CMK (cell line): ENCODE measurements at regions not wholly inside any gene's neighbourhood (a gene's known extent, or its start where the extent isn't known, plus 50 kb on each side); places are given as distances from the start of the nearest gene placed in this dataset.

ENCODE experiments used
- DNase-seq: peaks from one replicate; pipeline ENCODE4 v3.0.0-alpha.2; 2010; ENCODE audit warnings: low read depth

DNA sequence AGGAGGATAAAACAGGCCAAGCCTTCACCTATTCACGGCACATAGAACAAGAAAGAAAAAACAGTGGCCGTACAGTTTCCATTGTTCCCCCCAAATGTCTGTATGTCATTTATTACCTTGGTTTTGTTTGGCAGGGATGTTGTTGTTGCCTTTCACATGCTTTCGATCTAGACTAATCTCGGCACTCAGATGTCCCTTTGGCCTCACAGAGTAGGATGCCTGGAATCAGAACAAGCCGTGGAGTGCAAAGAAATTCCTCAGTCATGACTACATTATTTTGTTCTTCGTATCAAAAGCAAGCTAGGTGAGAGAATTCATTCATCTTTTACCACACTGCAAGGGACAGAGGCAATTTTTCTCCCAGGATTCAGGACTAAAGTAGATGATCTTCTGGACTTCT lies 106.9 kb downstream of the SMIM20 start:
- DNase-seq: no peak

DNA sequence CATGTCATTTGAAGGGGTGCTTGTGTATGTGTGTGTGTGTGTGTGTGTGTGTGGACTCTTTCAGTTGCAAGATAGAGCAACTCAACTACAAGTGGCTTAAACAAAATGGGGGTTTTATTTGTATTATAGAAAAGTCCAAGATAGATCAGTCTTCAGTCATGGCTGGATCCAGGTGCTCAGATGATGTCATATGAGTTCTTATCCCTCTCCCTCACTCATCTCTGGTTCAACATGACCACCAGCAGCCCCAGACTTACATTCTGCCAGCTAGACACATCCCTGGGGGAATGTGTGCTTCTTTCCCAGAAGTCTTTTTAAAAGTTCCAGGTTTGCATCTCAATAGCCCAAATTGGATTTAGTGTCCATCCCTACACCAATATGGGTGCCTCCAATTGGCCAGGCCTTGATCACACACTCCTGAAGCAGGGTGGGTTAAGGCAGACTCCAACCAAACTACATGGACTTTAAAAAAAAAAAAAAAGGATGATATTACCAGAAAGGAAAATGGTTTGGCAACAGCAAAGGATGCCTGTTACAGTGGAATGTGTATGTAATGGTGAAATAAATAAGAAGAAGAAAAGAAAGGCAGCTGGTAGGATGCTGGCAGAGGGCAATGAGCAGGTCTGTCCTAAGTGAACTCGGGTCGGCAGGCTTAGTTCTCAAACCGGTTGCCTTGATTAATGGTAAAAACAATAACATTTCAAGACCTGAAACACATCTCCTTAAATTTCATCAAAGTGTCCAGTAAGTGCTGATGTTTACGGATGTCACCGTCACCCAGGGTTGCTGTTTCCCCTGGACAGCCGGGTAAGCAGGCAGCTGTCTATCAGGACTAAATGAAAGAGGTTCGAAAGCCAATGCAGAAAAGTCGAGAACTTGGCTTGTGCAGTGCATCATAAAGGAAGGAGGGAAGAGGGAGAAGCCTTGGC lies 107.7 kb downstream of the SMIM20 start:
- DNase-seq: no peak

DNA sequence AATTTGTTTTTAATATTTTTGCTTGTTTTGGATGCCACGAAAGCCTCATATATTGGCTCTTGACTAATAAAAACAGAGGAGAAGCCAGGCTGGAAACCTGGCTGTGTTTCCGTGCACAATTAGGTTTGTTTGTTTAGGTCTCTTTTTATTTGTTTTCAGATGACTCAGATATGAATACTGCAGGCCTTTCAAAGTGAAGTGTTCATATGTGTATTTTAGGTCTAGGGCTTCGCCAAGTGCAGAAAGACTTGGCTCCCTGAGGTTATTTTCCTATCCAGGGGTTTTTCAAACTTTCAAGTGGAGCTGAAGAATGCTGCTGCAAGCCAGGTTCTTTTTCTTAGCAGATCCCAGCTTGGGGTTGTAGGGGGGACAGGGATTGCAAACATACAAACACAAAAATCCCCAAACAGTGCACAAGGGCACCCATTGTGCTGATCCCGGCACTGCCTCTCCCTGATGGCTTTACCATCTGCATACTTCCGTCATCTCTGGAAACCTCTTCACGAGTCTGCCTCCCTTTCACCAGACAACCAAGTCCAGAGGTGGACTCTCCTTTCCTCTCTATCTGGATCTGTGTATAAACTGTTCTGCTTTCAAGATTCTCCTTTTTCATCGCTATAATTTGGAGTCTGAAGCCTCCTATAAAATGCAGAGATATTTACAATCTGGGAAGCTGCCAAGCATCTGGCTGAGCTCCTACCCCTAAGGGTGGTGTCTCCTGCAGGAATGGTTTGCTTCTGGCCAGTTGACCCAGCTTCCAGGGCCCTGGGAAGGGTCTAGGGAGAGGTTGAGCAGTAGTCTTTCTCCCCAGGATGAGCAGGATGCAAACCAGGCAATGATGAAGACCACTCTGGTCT lies 108.6 kb downstream of the SMIM20 start:
- DNase-seq: no peak

DNA sequence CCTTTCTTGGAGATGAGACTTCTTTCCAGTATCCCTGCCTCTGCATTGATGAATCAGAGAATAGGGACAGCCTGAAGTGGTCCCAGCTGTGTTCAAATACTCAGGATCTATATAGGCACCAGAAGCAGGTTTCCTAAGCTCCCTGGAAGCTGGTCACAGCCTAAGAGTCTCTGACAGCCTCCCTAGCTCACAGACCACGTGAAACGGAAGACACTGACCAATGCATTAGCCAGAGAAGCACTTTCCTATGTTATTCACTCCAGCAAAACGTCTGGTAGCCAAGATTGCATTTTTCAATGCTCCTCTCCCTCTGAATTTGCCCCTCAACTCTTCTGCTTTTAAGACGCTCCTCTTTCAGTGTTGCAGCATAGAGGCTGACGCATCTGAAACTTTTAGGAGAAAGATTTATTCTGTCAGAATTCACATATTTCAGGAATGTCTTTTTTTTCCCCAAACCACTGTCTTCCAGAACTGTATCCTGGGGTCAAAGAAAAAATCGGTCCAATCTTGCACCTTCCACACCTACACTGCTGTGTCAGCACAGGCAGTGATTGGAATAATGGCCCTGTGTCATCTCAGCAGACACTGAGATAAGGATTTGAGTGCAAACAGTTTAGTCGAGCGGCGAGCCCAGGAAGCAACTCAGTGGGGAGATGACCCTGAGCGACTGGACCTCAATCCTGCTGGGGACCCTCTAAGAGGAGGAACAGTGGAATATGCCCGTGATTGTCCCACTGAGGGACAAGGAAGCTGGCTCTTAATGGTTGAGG lies 109.4 kb downstream of the SMIM20 start:
- no peak for DNase-seq

DNA sequence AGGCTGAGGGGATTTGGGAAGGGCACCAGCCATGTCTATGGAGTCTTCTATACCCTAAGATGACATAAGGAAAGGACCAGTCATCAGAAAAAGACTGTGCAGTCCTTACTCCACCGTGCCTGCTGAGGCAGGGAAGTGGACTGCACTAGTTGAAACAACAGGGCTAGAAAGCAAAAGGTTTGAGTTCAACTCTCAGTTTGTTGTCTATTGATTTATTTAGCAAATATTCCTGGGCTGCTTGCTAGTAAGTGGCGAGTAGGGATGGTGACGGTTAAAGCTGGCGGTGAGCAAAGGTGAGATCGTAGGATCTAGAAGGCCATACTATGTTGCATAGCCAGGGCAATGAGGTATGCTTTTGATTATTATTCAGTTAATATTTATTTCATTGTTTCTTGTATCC lies 110.1 kb downstream of the SMIM20 start:
- no peak for DNase-seq

DNA sequence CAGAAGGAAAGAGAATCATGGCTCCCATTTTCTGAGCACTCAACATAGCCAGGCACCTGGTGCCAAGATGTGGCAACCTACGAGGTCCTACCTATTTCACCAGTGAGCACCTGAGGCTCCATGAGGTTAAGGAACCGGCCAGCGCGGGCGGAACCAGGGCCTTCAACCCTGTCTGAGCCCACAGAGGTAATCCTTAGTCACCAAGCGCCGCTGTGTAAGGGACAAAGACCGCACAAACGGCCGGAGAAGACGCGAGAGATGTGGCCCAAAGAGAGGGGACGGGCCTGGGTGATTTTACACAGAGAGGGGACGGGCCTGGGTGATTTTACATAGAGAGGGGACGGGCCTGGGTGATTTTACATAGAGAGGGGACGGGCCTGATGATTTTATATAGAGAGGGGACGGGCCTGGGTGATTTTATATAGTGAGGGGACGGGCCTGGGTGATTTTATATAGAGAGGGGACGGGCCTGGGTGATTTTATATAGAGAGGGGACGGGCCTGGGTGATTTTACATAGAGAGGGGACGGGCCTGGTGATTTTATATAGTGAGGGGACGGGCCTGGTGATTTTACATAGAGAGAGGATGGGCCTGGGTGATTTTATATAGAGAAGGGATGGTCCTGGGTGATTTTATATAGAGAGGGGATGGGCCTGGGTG lies 114.2 kb downstream of the SMIM20 start:
- DNase-seq: no peak

DNA sequence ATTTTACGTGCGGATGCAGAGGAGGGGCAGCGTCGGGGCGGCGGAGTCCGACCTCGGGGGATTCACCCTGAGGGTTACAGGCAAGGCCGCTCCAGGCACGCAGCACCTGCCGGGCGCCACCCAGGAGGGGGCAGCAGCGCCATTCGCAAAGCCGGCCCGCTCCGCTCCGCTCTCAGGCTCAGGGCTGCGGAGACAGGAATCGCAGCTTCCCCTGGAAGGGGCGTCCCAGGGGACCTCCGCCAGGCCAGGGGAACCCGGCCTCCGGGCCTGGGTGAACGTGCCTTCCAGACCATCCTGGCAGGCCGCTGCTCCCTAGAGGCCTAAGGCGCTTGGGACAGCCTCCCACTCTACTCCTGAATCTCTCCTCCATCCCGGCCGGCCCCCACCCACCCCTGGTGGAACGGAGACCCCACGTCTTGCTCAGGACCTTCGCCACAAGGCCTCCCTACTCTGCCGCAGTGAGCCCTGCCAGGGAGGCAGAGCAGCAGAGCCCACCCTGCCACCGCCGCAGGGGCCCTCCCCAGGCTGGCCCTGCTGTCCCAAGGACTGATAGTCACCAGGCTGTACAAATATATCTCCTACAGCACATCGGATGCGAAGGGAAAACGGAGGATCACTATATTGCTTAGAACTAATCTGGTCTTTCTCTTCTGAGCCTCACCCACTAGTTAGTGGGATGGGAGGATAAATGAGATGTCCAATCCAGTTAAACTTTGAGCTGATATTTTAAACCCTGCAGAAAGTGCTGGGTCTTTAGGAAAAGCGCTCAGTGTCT lies 115.0 kb downstream of the SMIM20 start:
- no peak for DNase-seq

DNA sequence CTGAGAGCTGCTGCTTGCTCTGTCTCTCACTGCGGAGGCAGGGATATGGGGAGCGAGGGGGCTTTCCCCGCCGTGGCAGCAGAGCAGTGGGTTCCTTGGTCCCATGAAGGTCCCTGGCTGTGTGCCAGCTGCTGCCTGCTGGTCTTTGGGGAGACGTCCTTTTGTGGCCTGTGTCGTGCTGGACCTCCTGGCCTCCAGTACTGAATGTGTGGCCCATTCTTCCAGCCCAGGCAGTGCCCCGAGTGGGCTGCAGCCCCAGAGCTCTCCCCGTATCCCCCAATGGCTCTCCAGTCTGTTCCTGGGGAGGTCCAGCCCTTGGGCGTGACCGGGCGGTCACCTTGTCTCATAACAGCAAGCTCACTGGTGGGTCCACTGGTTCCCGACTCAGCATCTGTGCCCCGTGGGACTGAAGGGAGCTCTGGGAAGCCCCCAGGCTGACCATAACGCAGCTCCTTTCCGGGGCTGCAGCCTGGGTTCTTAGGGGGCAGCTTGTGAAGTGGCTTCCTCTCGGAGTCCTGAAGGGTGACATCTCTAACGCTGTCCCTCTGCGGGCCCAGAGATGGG lies 115.6 kb downstream of the SMIM20 start:
- no peak for DNase-seq

DNA sequence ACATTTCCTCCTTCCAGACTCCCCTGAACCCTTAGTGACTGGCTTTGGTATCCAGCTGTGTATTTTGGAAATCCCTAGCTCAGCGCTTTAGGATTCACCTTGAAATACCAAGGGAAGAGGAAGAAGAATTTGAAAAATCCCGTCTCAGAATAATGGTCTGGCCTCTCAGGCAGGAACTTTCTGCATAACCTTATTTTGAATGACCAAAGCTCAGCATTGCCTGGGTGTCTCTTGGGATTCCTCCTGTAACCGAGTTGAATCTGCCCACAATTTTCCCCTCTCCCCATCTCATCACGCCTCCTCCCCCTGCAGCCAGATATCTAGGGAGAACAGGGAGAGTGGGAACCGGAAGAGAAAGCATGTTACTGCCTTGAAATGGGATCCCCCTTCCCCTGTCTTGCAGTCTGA lies 116.2 kb downstream of the SMIM20 start:
- no peak for DNase-seq

DNA sequence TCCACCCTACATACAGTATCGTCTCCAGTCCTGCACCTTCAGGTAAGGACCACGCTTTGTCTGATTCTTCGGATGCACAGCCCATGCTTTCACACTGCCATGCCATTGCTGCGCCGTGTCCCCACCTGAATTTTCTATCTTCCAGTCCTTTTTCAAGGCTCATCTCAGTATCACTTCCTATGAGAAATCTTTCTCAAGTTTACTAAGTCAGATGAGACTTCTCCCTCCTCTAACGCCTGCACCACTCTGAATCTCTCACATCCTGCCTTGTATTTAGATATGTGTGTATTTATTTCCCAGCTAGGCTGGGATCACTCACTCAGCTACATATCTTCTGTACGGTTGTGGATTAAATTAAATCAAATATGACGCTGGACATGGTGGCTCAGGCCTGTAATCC lies 116.8 kb downstream of the SMIM20 start:
- no peak for DNase-seq

DNA sequence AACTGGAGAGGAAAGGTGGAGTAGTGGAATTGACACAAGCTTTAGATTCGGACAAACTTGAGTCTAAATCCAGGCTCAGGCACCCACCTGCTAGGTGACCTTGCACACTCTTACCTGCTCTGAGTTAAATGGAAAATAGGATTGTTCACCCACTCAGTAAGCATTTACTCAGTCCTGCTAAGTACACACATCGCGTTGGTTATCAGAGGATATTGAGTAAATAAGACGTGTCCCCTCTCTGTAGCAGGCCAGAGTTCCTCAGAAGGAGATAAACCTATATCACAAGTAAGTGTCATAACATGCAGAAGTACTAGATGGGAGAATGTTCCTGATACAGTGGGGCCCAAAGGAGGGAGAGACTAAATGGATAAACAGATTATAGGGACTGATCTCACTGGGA lies 117.7 kb downstream of the SMIM20 start:
- no peak for DNase-seq

DNA sequence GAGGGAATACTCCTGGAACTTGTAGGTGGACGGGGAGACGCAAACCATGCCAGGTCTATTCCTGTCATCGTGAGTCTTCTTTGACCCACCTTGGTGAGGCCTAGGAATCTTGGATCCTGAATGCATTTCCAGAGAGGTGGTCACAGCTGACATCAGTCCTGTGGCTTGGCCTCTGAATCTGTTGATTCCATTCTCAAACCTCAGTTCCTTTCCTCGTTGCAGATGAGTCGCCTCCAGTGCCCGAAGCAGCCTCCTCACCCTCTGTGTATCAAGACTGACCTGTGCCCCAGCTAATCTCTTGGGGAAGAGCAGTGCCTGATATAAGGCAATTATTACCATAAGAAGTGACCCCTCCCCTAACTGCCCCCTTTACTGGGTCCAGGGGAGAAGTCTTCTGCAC lies 118.1 kb downstream of the SMIM20 start:
- DNase-seq: no peak

DNA sequence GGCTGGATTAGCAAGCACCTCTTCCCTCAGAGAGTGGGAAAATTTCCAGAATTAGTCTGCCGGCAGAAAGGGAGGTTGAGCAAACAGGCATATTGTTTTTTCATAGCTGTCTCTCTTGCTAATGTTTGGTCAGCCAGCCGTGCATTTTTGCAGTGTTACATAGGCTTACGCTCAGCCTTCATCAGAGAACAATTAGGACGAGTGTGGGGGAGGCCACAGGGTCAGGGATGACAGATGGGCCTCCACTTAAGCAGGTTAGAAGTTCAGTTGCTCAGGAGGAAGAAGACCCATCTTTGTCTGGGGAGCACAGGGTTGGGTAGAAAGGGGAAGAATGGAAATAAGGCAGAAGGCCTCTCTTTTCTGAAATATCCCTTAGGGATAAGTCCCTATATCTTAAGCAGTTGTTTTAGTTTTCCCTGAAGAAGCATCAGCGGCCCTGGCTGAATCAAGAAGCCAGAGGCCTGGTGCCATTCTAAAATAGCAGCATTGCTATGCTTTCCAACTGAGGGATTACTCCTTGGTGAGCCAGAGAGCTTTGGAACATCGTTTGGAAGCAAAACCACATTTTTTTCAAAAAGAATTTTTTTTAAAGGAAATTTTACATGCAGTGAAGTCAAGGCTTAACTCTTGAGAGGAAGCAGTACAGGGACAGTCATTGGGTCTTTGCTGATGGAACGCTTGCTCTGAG lies 118.8 kb downstream of the SMIM20 start:
- DNase-seq: no peak

DNA sequence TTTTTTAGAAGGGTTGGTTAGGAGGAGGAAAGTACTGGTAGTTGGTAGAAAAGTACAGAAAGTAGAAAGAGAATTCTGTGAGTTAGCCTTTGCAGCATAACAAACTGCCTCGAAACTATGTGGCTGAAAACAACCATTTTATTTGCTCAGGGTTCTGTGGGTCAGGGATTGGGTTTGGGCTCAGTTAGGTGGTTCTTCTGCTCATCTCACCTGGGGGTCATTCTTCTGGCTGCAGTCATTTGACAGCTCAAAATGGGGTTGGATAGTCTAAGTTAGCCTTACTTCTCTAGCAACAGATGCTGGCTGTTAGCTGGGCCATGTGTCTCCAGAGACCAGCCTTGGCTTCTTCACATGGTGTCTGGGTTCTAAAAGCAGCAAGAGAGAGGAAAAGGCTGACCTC lies 119.4 kb downstream of the SMIM20 start:
- no peak for DNase-seq

DNA sequence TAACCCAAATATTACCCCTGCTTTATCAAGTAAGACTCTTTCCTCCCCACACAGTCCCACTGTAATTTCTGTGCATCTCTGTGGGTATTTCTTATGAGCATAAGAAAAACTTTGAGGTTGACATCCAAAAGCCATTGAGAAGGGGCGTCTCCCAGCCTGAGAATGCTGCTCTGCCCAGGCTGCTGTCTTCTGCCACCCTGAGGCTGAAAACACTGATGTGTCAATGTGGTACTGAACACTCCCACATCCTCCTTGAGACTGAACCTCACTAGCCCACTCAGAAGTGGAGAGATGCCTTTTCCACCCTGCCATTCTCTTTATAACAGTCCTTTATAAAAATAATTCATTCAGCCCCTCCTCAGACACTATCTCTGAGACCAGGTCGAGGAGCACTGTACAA lies 120.8 kb downstream of the SMIM20 start:
- no peak for DNase-seq

DNA sequence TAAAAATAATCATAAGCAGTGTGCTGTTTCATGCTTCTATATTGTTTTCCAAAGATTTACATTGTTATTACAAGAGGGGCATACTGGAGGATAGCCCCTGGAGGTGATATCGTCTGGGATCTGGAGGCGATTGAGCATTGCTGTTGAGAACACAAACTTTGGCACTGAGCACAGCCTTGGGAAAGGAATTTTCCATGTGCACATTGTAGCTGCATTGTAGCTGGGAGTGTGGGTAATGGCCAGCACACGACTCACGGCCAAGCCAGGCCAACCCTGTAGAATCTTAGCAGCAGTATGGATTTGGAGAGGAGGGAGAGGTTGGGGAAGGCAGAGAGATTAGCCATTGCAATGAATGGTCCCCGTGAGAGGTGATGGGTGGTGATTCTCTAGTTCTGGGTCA lies 121.9 kb downstream of the SMIM20 start:
- no peak for DNase-seq

DNA sequence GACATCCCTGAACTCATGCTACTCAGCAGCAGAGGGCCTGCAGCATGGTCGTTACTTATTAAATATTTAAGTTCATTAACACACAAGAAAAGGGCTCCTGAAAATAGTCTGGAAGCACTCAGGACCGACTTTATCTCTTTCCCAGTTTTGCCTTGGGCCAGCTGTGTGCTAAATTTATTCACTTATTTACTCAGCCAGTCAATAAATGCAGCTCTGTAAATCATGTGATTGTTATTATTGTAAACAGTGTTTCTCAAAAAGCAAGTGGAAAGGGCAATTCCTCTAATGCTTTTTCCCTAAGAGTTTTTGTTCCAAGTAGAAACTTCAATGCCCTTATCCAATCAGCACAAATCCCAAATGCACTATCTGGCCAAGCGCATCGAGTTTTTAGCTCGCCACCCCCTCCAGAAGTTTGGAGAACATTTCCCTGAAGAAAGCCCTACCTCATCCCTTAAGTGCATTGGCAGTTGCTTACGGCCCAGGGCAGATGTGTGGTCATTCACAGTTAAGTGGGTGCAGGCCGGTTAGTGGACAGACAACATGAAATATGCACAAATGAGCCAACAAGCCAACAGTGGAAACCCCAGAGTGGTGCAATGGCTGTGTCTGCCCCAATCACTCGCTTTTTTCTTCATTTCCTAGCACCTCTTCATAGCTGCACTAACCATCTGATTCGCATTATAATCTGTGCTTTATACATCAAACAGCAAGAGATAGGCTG lies 125.8 kb downstream of the SMIM20 start:
- no peak for DNase-seq

DNA sequence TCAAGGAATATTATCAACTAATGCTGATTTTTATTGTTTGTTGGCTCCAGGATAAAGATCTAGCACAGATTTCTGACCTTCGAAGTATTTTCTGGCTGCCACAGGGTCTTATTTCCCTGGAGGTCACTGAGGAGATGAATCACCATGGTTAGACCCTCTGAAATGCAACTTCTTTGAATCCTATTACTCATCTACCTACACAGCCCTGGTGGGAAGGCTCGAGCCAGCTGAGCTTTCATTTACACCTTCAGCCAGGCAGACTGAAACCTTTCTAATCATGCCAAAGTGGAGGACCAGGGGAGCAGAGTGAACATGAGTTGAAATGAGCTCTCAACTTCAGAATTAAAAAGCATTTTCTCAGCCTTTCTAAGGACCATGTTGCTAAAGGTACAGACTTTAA lies 130.5 kb downstream of the SMIM20 start:
- DNase-seq: no peak

DNA sequence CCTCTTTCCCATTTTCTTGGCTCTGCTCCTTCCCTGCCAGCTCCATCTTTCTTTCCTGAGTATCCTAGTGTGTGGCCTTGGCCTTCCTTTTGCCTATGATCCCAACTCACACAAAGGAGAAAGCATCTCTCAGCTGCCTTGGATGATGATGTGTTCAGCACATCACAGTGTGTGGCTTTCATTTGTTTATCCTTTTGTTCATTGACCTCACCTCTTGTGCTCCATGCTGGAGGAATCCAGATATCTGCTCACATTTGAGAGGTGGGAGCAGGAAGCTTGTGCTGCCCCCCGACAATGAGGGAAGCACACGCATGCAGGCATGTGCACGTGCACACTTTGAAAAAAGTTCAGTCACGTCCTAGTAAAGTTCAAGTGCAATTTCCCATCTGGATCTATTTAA lies 131.0 kb downstream of the SMIM20 start:
- no peak for DNase-seq

DNA sequence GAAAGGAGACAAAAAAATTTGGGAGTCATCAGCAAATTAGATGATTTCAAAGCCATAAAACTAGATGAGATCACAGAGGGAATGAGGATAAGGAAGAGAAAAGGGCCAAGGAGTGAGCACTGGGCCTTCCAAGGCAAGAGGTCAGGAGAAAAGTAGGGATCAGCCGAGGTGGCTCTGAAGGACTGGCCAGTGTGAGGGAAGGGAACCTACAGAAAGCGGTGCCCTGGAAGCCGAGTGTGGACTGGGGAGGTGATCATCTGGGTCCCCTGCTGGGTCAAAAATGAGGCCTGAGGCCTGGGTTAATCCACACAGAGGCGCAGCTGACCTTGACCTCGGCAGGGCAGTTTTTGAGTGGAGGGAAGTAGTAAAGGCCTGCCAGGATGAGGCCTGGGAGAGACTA lies 133.8 kb downstream of the SMIM20 start:
- DNase-seq: no peak
